GM12878 (cell line): ENCODE measurements at regions not wholly inside any gene's neighbourhood (a gene's known extent, or its start where the extent isn't known, plus 50 kb on each side); places are given as distances from the start of the nearest gene placed in this dataset.

ENCODE experiments used
- ATAC-seq: fragments of 200-7000 bp; cut with Tn5 transposase; 3 replicates; pipeline ENCODE4 v1.9.1; 2020; ENCODE audit warnings: mild to moderate bottlenecking, moderate library complexity
- BruUV-seq: library from RNA; stranded (reverse); fragments of 400-500 nt; replicated peaks from 2 replicates; lab custom pipeline; 2021; lab: Mats Ljungman, UMichigan
- CTCF ChIA-PET: fragments of 300-600 bp; sonication (Branson Sonifier 250); formaldehyde crosslinking; extraction: SDS; loops from one replicate; lab custom pipeline; 2021; ENCODE audit warnings: inconsistent platforms; lab: Yijun Ruan, JAX
- POLR2A ChIA-PET: fragments of 350-600 bp; formaldehyde crosslinking; extraction: SDS; loops from one replicate; lab custom pipeline; 2021; ENCODE audit warnings: inconsistent platforms; lab: Charles Lee
- RAD21 ChIA-PET: fragments of 300-600 bp; sonication (Branson Sonifier 250); formaldehyde crosslinking; loops from one replicate; lab custom pipeline; 2023; ENCODE audit warnings: antibody characterized with exemption; ENCODE audit not compliant: unreplicated experiment; lab: Charles Lee
- SMC1A ChIA-PET: fragments of 300-600 bp; sonication (Branson Sonifier 250); formaldehyde crosslinking; loops from one replicate; lab custom pipeline; 2023; ENCODE audit not compliant: unreplicated experiment, uncharacterized antibody; lab: Charles Lee
- DNase-seq: peaks from one replicate; pipeline ENCODE4 v3.0.0-alpha.2; 2011; ENCODE audit warnings: low read depth, low spot score
- FAIRE-seq: peaks from 3 replicates; lab custom pipeline; 2011; peaks lifted over from hg19 to GRCh38; lab: Jason Lieb, UNC
- H2AFZ ChIP-seq: 2 replicates; pipeline ENCODE4 v1.6.0; 2011; ENCODE audit warnings: low read depth, low read length, control low read depth; ENCODE audit not compliant: control insufficient read depth
- H3K27ac ChIP-seq: 2 replicates; pipeline ENCODE4 v1.5.1; 2011; ENCODE audit warnings: control low read depth; ENCODE audit not compliant: control insufficient read depth, insufficient read depth
- H3K27me3 ChIP-seq, 2 experiments: replicated peaks in 1 of 2; 2 replicates each; pipeline versions ENCODE4 v1.6.0 to v1.6.1; 2011; ENCODE audit warnings: low read length in 1 of 2; ENCODE audit not compliant: control insufficient read depth in 2 of 2, insufficient read depth in 2 of 2
- H3K36me3 ChIP-seq, 2 experiments: 2 replicates each; pipeline ENCODE4 v1.5.1; 2011; ENCODE audit warnings: low read length in 1 of 2; ENCODE audit not compliant: control insufficient read depth in 2 of 2, insufficient read depth in 2 of 2
- H3K4me1 ChIP-seq: 2 replicates; pipeline ENCODE4 v1.6.1; 2011; ENCODE audit warnings: mild to moderate bottlenecking, low read length, moderate library complexity, mixed read lengths; ENCODE audit not compliant: control insufficient read depth, insufficient read depth
- H3K4me2 ChIP-seq: 2 replicates; pipeline ENCODE4 v1.6.0; 2011; ENCODE audit warnings: control low read depth; ENCODE audit not compliant: control insufficient read depth, insufficient read depth
- H3K4me3 ChIP-seq: fragments of 200-600 bp; sonication (generic); 2 replicates; pipeline ENCODE4 v1.5.1; 2016
- H3K79me2 ChIP-seq: 2 replicates; pipeline ENCODE4 v1.6.0; 2011; ENCODE audit warnings: low read length; ENCODE audit not compliant: control insufficient read depth, insufficient read depth
- H3K9ac ChIP-seq: 2 replicates; pipeline ENCODE4 v1.8.0; 2011; ENCODE audit warnings: low read length, control low read depth, mixed read lengths; ENCODE audit not compliant: control insufficient read depth, insufficient read depth
- H3K9me3 ChIP-seq: replicated peaks from 3 replicates; pipeline ENCODE4 v1.5.1; 2011; ENCODE audit warnings: mild to moderate bottlenecking, low read length; ENCODE audit not compliant: control insufficient read depth, insufficient read depth
- H4K20me1 ChIP-seq: 2 replicates; pipeline ENCODE4 v1.6.0; 2011; ENCODE audit not compliant: control insufficient read depth, insufficient read depth
- BCL11A ChIP-seq: IDR thresholded peaks from 2 replicates; pipeline ENCODE4 v1.6.1; 2011; ENCODE audit warnings: low read depth, low read length
- BMI1 ChIP-seq: fragments of 450-650 bp; IDR thresholded peaks from 2 replicates; pipeline ENCODE4 v1.6.1; 2016; ENCODE audit warnings: mild to moderate bottlenecking, moderate library complexity, borderline replicate concordance
- CBFB ChIP-seq: IDR thresholded peaks from 2 replicates; pipeline ENCODE4 v1.6.1; 2016; ENCODE audit warnings: antibody characterized with exemption, low read depth
- CEBPZ ChIP-seq: fragments of 150-350 bp; IDR thresholded peaks from 2 replicates; pipeline ENCODE4 v1.6.1; 2016; ENCODE audit warnings: low read depth, low read length
- DPF2 ChIP-seq: fragments of 450-650 bp; IDR thresholded peaks from 2 replicates; pipeline ENCODE4 v1.6.1; 2017; ENCODE audit warnings: mild to moderate bottlenecking
- ETV6 ChIP-seq, 2 experiments: fragments of 450-650 bp in 1 of 2; IDR thresholded peaks in 1 of 2; conservative IDR thresholded peaks in 1 of 2; 2 replicates each; pipeline ENCODE4 v1.6.1; 2014; ENCODE audit warnings: antibody characterized with exemption in 1 of 2, borderline replicate concordance in 1 of 2, low read depth in 1 of 2, mild to moderate bottlenecking in 1 of 2, moderate library complexity in 1 of 2
- HCFC1 ChIP-seq: fragments of 150-350 bp; IDR thresholded peaks from 2 replicates; pipeline ENCODE4 v1.6.1; 2014; ENCODE audit warnings: low read length
- NFIC ChIP-seq: IDR thresholded peaks from 2 replicates; pipeline ENCODE4 v1.6.1; 2012; ENCODE audit warnings: low read depth, mild to moderate bottlenecking, inconsistent platforms, low read length, moderate library complexity
- POLR2AphosphoS2 ChIP-seq: IDR thresholded peaks from 2 replicates; pipeline ENCODE4 v1.6.1; 2011; ENCODE audit warnings: low read depth, mild to moderate bottlenecking, low read length, improper control_type of control experiment, moderate library complexity
- POLR2AphosphoS5 ChIP-seq: IDR thresholded peaks from 2 replicates; pipeline ENCODE4 v1.6.1; 2011; ENCODE audit warnings: mild to moderate bottlenecking, low read length, inconsistent platforms
- RAD51 ChIP-seq: fragments of 450-650 bp; IDR thresholded peaks from 2 replicates; pipeline ENCODE4 v1.6.1; 2016; ENCODE audit warnings: moderate library complexity, mild to moderate bottlenecking, inconsistent platforms
- SP1 ChIP-seq: IDR thresholded peaks from one replicate; pipeline ENCODE4 v1.6.1; 2011; ENCODE audit warnings: low read depth, low read length
- SRF ChIP-seq, 2 experiments: IDR thresholded peaks; 2 replicates each; pipeline ENCODE4 v1.6.1; 2011; ENCODE audit warnings: low read depth in 2 of 2, low read length in 2 of 2, mild to moderate bottlenecking in 1 of 2, moderate library complexity in 1 of 2
- ZBED1 ChIP-seq: IDR thresholded peaks from 2 replicates; pipeline ENCODE4 v1.6.1; 2016; ENCODE audit warnings: borderline replicate concordance
- WGBS: methylation state at CpG from one replicate; pipeline ENCODE4 v1.1.6; 2016; ENCODE audit warnings: low lambda C conversion rate; ENCODE audit not compliant: insufficient replicate concordance, insufficient coverage; ENCODE audit errors: missing lambda C conversion rate; 5-methylcytosine and 5-hydroxymethylcytosine counted together
- in situ Hi-C: fragments of 300-500 bp; cut with MboI; formaldehyde crosslinking; loops from 9 replicates; pipeline ENCODE4 v1.14.3; 2018; ENCODE audit warnings: mixed read lengths
- intact Hi-C: fragments of 100-400 bp; cut with micrococcal nuclease; formaldehyde crosslinking; loops from one replicate; pipeline ENCODE4 v1.14.2; 2022; ENCODE audit not compliant: unreplicated experiment
- TF ChIP-seq, protein P1 (sequence below): IDR thresholded peaks from 2 replicates; pipeline ENCODE4 v1.6.1; 2011; ENCODE audit warnings: borderline replicate concordance, low read depth, mild to moderate bottlenecking, moderate library complexity, low read length; ENCODE audit not compliant: insufficient read depth, poor library complexity, severe bottlenecking
- TF ChIP-seq, protein P2 (sequence below): fragments of 450-650 bp; IDR thresholded peaks from 2 replicates; pipeline ENCODE4 v1.6.1; 2018; ENCODE audit warnings: borderline replicate concordance, mild to moderate bottlenecking; ENCODE audit not compliant: partially characterized antibody
- TF ChIP-seq, protein P3 (sequence below): IDR thresholded peaks from 2 replicates; pipeline ENCODE4 v1.6.1; 2011; ENCODE audit warnings: mild to moderate bottlenecking, low read depth, low read length, moderate library complexity; ENCODE audit not compliant: insufficient replicate concordance

DNA sequence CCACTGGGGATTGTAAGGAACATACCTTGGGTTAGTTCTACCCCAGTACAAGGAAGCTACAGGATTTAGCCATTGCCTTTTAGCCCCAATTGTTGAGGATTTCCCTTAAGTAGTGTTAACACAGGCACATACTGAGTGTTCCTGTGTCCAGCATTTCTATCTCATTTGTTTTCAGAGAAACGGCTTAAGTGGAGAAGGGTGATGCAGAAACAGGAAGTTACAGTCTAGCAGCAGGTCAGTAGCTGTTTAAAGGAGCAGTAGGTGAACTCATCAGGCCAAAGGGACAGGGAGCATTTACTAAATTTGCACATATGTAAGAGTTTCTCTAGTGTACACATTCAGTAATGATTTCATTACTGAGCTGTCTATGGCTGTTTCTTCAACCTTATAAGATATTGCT lies 644.2 kb upstream of the GJE1 start:
- peak; percentile 57 for ATAC-seq
- no peak overlapping the region for H3K4me2 ChIP-seq
- no peaks in the 10 kb centered on the region for H3K79me2 ChIP-seq
- in situ Hi-C loops = no loop called here
- 4% methylated on average over 1 of the region's 1 CpG for WGBS
- peak overlapping the region; percentile 82 for H2AFZ ChIP-seq
- CTCF ChIA-PET = interaction anchor here (0.7 to 1.1 kb wide), 3 partner anchors 8 to 75 kb away, joined by 3 to 4 read pairs (median 3); no protein-coding TSS in a partner anchor
- POLR2A ChIA-PET = no interaction called here
- no peak overlapping the region for H3K9ac ChIP-seq
- intact Hi-C loops = no loop called here
- DNase-seq = no peak
- H3K36me3 ChIP-seq = no peaks in the 10 kb centered on the region
- peaks cover 1% of the 10 kb centered on the region; the same call in 2 of the 3 replicates for H3K9me3 ChIP-seq
- peak; percentile 75 for FAIRE-seq
- no TSS peak for BruUV-seq
- no peak overlapping the region for H3K4me3 ChIP-seq
- H3K27ac ChIP-seq = no peak overlapping the region
- no peaks in the 10 kb centered on the region for H4K20me1 ChIP-seq
- TF ChIP-seq SRF (IDR thresholded peaks at IDR 0.05; ENCODE audit: low read depth in 2 of 2, low read length in 2 of 2) (no peak), NFIC (no peak), ETV6 (conservative IDR thresholded peaks at IDR 0.05 in 1 of 2, IDR thresholded peaks at IDR 0.05 in 1 of 2; ENCODE audit: borderline replicate concordance in 1 of 2, low read depth in 1 of 2) (no peak), CBFB (no peak), POLR2AphosphoS2 (no peak), BCL11A (no peak), POLR2AphosphoS5 (no peak), ZBED1 (no peak), BMI1 (no peak), CEBPZ (no peak), DPF2 (no peak), HCFC1 (no peak), RAD51 (no peak), SP1 (no peak)
- TF ChIP-seq, protein P1, sequence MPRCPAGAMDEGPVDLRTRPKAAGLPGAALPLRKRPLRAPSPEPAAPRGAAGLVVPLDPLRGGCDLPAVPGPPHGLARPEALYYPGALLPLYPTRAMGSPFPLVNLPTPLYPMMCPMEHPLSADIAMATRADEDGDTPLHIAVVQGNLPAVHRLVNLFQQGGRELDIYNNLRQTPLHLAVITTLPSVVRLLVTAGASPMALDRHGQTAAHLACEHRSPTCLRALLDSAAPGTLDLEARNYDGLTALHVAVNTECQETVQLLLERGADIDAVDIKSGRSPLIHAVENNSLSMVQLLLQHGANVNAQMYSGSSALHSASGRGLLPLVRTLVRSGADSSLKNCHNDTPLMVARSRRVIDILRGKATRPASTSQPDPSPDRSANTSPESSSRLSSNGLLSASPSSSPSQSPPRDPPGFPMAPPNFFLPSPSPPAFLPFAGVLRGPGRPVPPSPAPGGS = no peak
- TF ChIP-seq, protein P2, sequence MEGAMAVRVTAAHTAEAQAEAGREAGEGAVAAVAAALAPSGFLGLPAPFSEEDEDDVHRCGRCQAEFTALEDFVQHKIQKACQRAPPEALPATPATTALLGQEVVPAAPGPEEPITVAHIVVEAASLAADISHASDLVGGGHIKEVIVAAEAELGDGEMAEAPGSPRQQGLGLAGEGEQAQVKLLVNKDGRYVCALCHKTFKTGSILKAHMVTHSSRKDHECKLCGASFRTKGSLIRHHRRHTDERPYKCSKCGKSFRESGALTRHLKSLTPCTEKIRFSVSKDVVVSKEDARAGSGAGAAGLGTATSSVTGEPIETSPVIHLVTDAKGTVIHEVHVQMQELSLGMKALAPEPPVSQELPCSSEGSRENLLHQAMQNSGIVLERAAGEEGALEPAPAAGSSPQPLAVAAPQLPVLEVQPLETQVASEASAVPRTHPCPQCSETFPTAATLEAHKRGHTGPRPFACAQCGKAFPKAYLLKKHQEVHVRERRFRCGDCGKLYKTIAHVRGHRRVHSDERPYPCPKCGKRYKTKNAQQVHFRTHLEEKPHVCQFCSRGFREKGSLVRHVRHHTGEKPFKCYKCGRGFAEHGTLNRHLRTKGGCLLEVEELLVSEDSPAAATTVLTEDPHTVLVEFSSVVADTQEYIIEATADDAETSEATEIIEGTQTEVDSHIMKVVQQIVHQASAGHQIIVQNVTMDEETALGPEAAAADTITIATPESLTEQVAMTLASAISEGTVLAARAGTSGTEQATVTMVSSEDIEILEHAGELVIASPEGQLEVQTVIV = no peak
- TF ChIP-seq, protein P3, sequence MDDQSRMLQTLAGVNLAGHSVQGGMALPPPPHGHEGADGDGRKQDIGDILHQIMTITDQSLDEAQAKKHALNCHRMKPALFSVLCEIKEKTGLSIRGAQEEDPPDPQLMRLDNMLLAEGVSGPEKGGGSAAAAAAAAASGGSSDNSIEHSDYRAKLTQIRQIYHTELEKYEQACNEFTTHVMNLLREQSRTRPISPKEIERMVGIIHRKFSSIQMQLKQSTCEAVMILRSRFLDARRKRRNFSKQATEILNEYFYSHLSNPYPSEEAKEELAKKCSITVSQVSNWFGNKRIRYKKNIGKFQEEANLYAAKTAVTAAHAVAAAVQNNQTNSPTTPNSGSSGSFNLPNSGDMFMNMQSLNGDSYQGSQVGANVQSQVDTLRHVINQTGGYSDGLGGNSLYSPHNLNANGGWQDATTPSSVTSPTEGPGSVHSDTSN = no peak
- no peaks in the 10 kb centered on the region for H3K27me3 ChIP-seq
- RAD21 ChIA-PET = interaction anchor here (1.1 to 1.3 kb wide), 2 partner anchors 27 to 73 kb away, joined by 3 read pairs; no protein-coding TSS in a partner anchor
- SMC1A ChIA-PET = interaction anchor here (0.5 to 1.4 kb wide), 10 partner anchors 21 to 234 kb away, joined by 3 to 6 read pairs (median 4); no protein-coding TSS in a partner anchor
- peaks cover 5% of the 10 kb centered on the region for H3K4me1 ChIP-seq
